DOHH2 (cell line): ENCODE measurements at regions not wholly inside any gene's neighbourhood (a gene's known extent, or its start where the extent isn't known, plus 50 kb on each side); places are given as distances from the start of the nearest gene placed in this dataset.

Source experiments
- H3F3A ChIP-seq: fragments of 200-600 bp; sonication (generic), shearing (Covaris generic); 2 replicates; pipeline ENCODE4 v1.6.0; 2016; ENCODE audit warnings: antibody characterized with exemption, mild to moderate bottlenecking; ENCODE audit not compliant: control insufficient read depth, insufficient read depth
- H3K27ac ChIP-seq: fragments of 200-600 bp; sonication (generic); 2 replicates; pipeline ENCODE4 v1.5.1; 2014; ENCODE audit warnings: low read depth, mild to moderate bottlenecking, low read length, moderate library complexity
- H3K27me3 ChIP-seq: fragments of 200-600 bp; sonication (generic); 2 replicates; pipeline ENCODE4 v1.6.1; 2014; ENCODE audit warnings: mild to moderate bottlenecking, low read length, mixed read lengths; ENCODE audit not compliant: control insufficient read depth
- H3K36me3 ChIP-seq: fragments of 200-600 bp; sonication (generic); 2 replicates; pipeline ENCODE4 v1.6.1; 2014; ENCODE audit warnings: mild to moderate bottlenecking, low read length, moderate library complexity, mixed read lengths; ENCODE audit not compliant: control insufficient read depth
- H3K4me1 ChIP-seq: fragments of 200-600 bp; sonication (generic); 2 replicates; pipeline ENCODE4 v1.6.1; 2014; ENCODE audit warnings: mild to moderate bottlenecking, low read length, mixed read lengths; ENCODE audit not compliant: control insufficient read depth
- H3K4me2 ChIP-seq: fragments of 200-600 bp; sonication (generic); 2 replicates; pipeline ENCODE4 v1.6.0; 2014; ENCODE audit warnings: mild to moderate bottlenecking, low read length, moderate library complexity
- H3K4me3 ChIP-seq: fragments of 200-600 bp; sonication (generic); 2 replicates; pipeline ENCODE4 v1.5.1; 2014; ENCODE audit warnings: mild to moderate bottlenecking, low read length, mixed read lengths
- H3K79me2 ChIP-seq: fragments of 200-600 bp; sonication (generic); 2 replicates; pipeline ENCODE4 v1.6.1; 2014; ENCODE audit warnings: mild to moderate bottlenecking, low read length, mixed read lengths; ENCODE audit not compliant: control insufficient read depth
- H3K9me2 ChIP-seq: fragments of 200-600 bp; sonication (generic); replicated peaks from 2 replicates; pipeline ENCODE4 v1.6.1; 2014; ENCODE audit warnings: mild to moderate bottlenecking, low read length, mixed read lengths; ENCODE audit not compliant: control insufficient read depth
- H3K9me3 ChIP-seq: fragments of 200-600 bp; sonication (generic); 2 replicates; pipeline ENCODE4 v1.6.1; 2014; ENCODE audit warnings: antibody characterized with exemption, low read length, mixed read lengths; ENCODE audit not compliant: control insufficient read depth, insufficient read depth
- H4K20me1 ChIP-seq: fragments of 200-600 bp; sonication (generic); 2 replicates; pipeline ENCODE4 v1.6.0; 2014; ENCODE audit warnings: low read depth, mild to moderate bottlenecking, antibody characterized with exemption, low read length, moderate library complexity; ENCODE audit not compliant: control insufficient read depth, insufficient read depth
- CTCF ChIP-seq: fragments of 200-600 bp; sonication (generic); IDR thresholded peaks from one replicate; pipeline ENCODE4 v1.5.1; 2014; ENCODE audit warnings: antibody characterized with exemption, mild to moderate bottlenecking, low read depth, low read length; ENCODE audit not compliant: poor library complexity, severe bottlenecking
- EZH2phosphoT487 ChIP-seq: fragments of 200-600 bp; sonication (generic); IDR thresholded peaks from 2 replicates; pipeline ENCODE4 v1.6.1; 2017; ENCODE audit warnings: borderline replicate concordance, mild to moderate bottlenecking, antibody characterized with exemption, low read length, moderate library complexity, mixed read lengths

- Histone ChIP-seq H3K79me2 (no peaks in the 10 kb centered on the region), H3K4me2 (no peak overlapping the region), H3K9me2 (no peaks in the 10 kb centered on the region), H3F3A (no peaks in the 10 kb centered on the region), H3K36me3 (no peaks in the 10 kb centered on the region), H3K27ac (no peak overlapping the region), H3K9me3 (no peaks in the 10 kb centered on the region), H3K27me3 (no peaks in the 10 kb centered on the region), H3K4me1 (no peaks in the 10 kb centered on the region), H3K4me3 (no peak overlapping the region), H4K20me1 (no peaks in the 10 kb centered on the region)
- no peak for TF ChIP-seq CTCF
- no peak for TF ChIP-seq EZH2phosphoT487
Observed at GRCh38 chr2:149884871-149885270, 297.3 kb upstream of the MMADHC start.

- Histone ChIP-seq H3K9me3 (no peaks in the 10 kb centered on the region), H3K4me1 (no peaks in the 10 kb centered on the region), H3K36me3 (no peaks in the 10 kb centered on the region), H3K4me2 (no peak overlapping the region), H3K9me2 (no peaks in the 10 kb centered on the region; the same call in 1 of the 2 replicates), H3K4me3 (no peak overlapping the region), H3K27me3 (no peaks in the 10 kb centered on the region), H3K27ac (no peak overlapping the region), H3K79me2 (no peaks in the 10 kb centered on the region), H4K20me1 (no peaks in the 10 kb centered on the region), H3F3A (no peaks in the 10 kb centered on the region)
- TF ChIP-seq EZH2phosphoT487: no peak
- TF ChIP-seq CTCF: no peak
Observed at GRCh38 chr2:149877913-149878312, 290.3 kb upstream of the MMADHC start.

GRCh38 chr2:149877074-149877473 lies 289.5 kb upstream of the MMADHC start:
- H3K4me3 ChIP-seq: no peak overlapping the region
- H3F3A ChIP-seq: no peaks in the 10 kb centered on the region
- H3K4me1 ChIP-seq: no peaks in the 10 kb centered on the region
- no peaks in the 10 kb centered on the region for H3K27me3 ChIP-seq
- no peak overlapping the region for H3K4me2 ChIP-seq
- H3K36me3 ChIP-seq: no peaks in the 10 kb centered on the region
- H3K9me2 ChIP-seq: no peaks in the 10 kb centered on the region; the same call in 1 of the 2 replicates
- no peaks in the 10 kb centered on the region for H3K79me2 ChIP-seq
- H3K27ac ChIP-seq: no peak overlapping the region
- no peaks in the 10 kb centered on the region for H3K9me3 ChIP-seq
- no peaks in the 10 kb centered on the region for H4K20me1 ChIP-seq
- TF ChIP-seq CTCF (no peak), EZH2phosphoT487 (no peak)

GRCh38 chr2:149873936-149874335 lies 286.4 kb upstream of the MMADHC start:
- Histone ChIP-seq H3K4me1 (no peaks in the 10 kb centered on the region), H3K4me3 (no peak overlapping the region), H3K9me3 (peaks cover 3% of the 10 kb centered on the region; the same call in 1 of the 2 replicates), H3K4me2 (no peak overlapping the region), H3F3A (no peaks in the 10 kb centered on the region), H3K79me2 (no peaks in the 10 kb centered on the region), H3K36me3 (no peaks in the 10 kb centered on the region), H3K9me2 (no peaks in the 10 kb centered on the region; the same call in 1 of the 2 replicates), H3K27me3 (no peaks in the 10 kb centered on the region), H3K27ac (no peak overlapping the region), H4K20me1 (no peaks in the 10 kb centered on the region)
- no peak for TF ChIP-seq EZH2phosphoT487
- no peak for TF ChIP-seq CTCF
